CD14-positive monocyte (primary cell): ENCODE measurements at regions not wholly inside any gene's neighbourhood (a gene's known extent, or its start where the extent isn't known, plus 50 kb on each side); places are given as distances from the start of the nearest gene placed in this dataset.
"Not testable (repeated sequence)": the region's sequence is repeated elsewhere in the genome, so short reads cannot be mapped to it uniquely, and the experiment has no call there.

Experiments
- DNase-seq, 3 donors: peaks; one replicate each; pipeline ENCODE4 v3.0.0-alpha.2; 2011 to 2022
- H2AFZ ChIP-seq: 2 replicates; pipeline ENCODE4 v1.6.0; 2012; ENCODE audit warnings: mild to moderate bottlenecking, low read depth, low read length, inconsistent platforms; ENCODE audit not compliant: insufficient read depth, poor library complexity, severe bottlenecking
- H3K27ac ChIP-seq, 2 donors: 1 replicate in 1 of 2; 2 replicates in 1 of 2; pipeline ENCODE4 v1.5.1; 2012 to 2013; ENCODE audit warnings: low read length in 2 of 2, control low read depth in 1 of 2, inconsistent platforms in 1 of 2, low read depth in 1 of 2, mild to moderate bottlenecking in 1 of 2
- H3K27me3 ChIP-seq, 2 donors: one replicate each; pipeline versions ENCODE4 v1.6.0 to v1.6.1; 2011 to 2013; ENCODE audit warnings: low read length in 2 of 2; ENCODE audit not compliant: control insufficient read depth in 2 of 2, insufficient read depth in 2 of 2
- H3K36me3 ChIP-seq, 2 donors: replicated peaks in 1 of 2; 1 replicate in 1 of 2; 2 replicates in 1 of 2; pipeline versions ENCODE4 v1.5.1 to v1.6.1; 2012 to 2013; ENCODE audit warnings: low read length in 2 of 2, control low read depth in 1 of 2, inconsistent platforms in 1 of 2, mild to moderate bottlenecking in 1 of 2; ENCODE audit not compliant: insufficient read depth in 2 of 2, control insufficient read depth in 1 of 2
- H3K4me1 ChIP-seq, 2 donors: 1 replicate in 1 of 2; 2 replicates in 1 of 2; pipeline versions ENCODE4 v1.5.1 to v1.6.1; 2012 to 2013; ENCODE audit warnings: low read length in 2 of 2, control low read depth in 1 of 2, inconsistent platforms in 1 of 2, mild to moderate bottlenecking in 1 of 2, moderate library complexity in 1 of 2; ENCODE audit not compliant: insufficient read depth in 2 of 2, control insufficient read depth in 1 of 2
- H3K4me2 ChIP-seq: replicated peaks from 2 replicates; pipeline ENCODE3; 2012; ENCODE audit warnings: low read length, moderate library complexity, mild to moderate bottlenecking; ENCODE audit not compliant: poor library complexity, severe bottlenecking; ENCODE audit errors: extremely low read depth
- H3K4me3 ChIP-seq, 3 experiments: fragments of 200-600 bp in 1 of 3; sonication (generic) in 1 of 3; replicated peaks in 1 of 3; 1 replicate in 2 of 3; 2 replicates in 1 of 3; pipeline ENCODE4 v1.5.1; 2011 to 2013; ENCODE audit warnings: low read length in 3 of 3, mild to moderate bottlenecking in 3 of 3, control low read depth in 2 of 3, low read depth in 2 of 3, inconsistent platforms in 1 of 3, moderate library complexity in 1 of 3
- H3K79me2 ChIP-seq: 2 replicates; pipeline ENCODE4 v1.6.0; 2012; ENCODE audit warnings: mild to moderate bottlenecking, control low read depth, inconsistent platforms, low read length, moderate library complexity; ENCODE audit not compliant: insufficient read depth
- H3K9ac ChIP-seq: 2 replicates; pipeline ENCODE4 v1.6.0; 2017; ENCODE audit warnings: low read length, mild to moderate bottlenecking; ENCODE audit not compliant: insufficient read depth, poor library complexity, severe bottlenecking
- H3K9me3 ChIP-seq, 2 donors: replicated peaks in 1 of 2; 1 replicate in 1 of 2; 2 replicates in 1 of 2; pipeline versions ENCODE4 v1.5.1 to v1.6.1; 2012 to 2013; ENCODE audit warnings: low read length in 2 of 2, control low read depth in 1 of 2; ENCODE audit not compliant: control insufficient read depth in 1 of 2, insufficient read depth in 1 of 2
- H4K20me1 ChIP-seq: 2 replicates; pipeline ENCODE4 v1.6.0; 2012; ENCODE audit warnings: mild to moderate bottlenecking, low read length, control low read depth, moderate library complexity; ENCODE audit not compliant: insufficient read depth
- H3K27ac Mint-ChIP-seq, 7 donors: one replicate each; pipeline ENCODE4 v1.8.0; 2020; ENCODE audit warnings: mild to moderate bottlenecking in 7 of 7, mixed read lengths in 7 of 7, moderate library complexity in 6 of 7, inconsistent platforms in 2 of 7
- H3K27me3 Mint-ChIP-seq, 3 donors: one replicate each; pipeline ENCODE4 v1.8.0; 2021 to 2022; ENCODE audit warnings: low read depth in 3 of 3, mild to moderate bottlenecking in 3 of 3, mixed read lengths in 3 of 3, moderate library complexity in 3 of 3, inconsistent platforms in 1 of 3
- H3K36me3 Mint-ChIP-seq, 2 donors: one replicate each; pipeline ENCODE4 v1.8.0; 2020; ENCODE audit warnings: mixed read lengths in 2 of 2, inconsistent platforms in 1 of 2, mild to moderate bottlenecking in 1 of 2
- H3K4me1 Mint-ChIP-seq: one replicate; pipeline ENCODE4 v1.8.0; 2020; ENCODE audit warnings: mild to moderate bottlenecking, mixed read lengths
- H3K4me3 Mint-ChIP-seq, 2 donors: one replicate each; pipeline ENCODE4 v1.8.0; 2020; ENCODE audit warnings: mild to moderate bottlenecking in 2 of 2, mixed read lengths in 2 of 2, moderate library complexity in 1 of 2
- H3K9me3 Mint-ChIP-seq, 7 donors: one replicate each; pipeline ENCODE4 v1.8.0; 2020 to 2022; ENCODE audit warnings: mixed read lengths in 7 of 7, mild to moderate bottlenecking in 6 of 7, moderate library complexity in 6 of 7, inconsistent platforms in 2 of 7
- WGBS: methylation state at CpG from one replicate; pipeline ENCODE4 v1.1.5; 2013; ENCODE audit warnings: missing lambda C conversion rate; ENCODE audit not compliant: insufficient coverage; 5-methylcytosine and 5-hydroxymethylcytosine counted together
- intact Hi-C, 2 donors: fragments of 100-400 bp; cut with micrococcal nuclease; formaldehyde crosslinking; loops; one replicate each; pipeline versions ENCODE4 v1.15.0 to v1.15.1; 2023

GRCh38 chr12:9289984-9290383 lies 81.8 kb upstream of the PZP start:
- H4K20me1 ChIP-seq, H3K27ac ChIP-seq, H3K27me3 ChIP-seq, H3K4me1 ChIP-seq, H3K4me3 Mint-ChIP-seq, H3K36me3 Mint-ChIP-seq, H3K9ac ChIP-seq, H2AFZ ChIP-seq, H3K27ac Mint-ChIP-seq, H3K79me2 ChIP-seq, H3K4me2 ChIP-seq, H3K27me3 Mint-ChIP-seq, H3K9me3 Mint-ChIP-seq, intact Hi-C loops, H3K9me3 ChIP-seq, H3K36me3 ChIP-seq, DNase-seq, H3K4me3 ChIP-seq, H3K4me1 Mint-ChIP-seq: not testable (repeated sequence)
- WGBS = no CpG with 5 or more reads among the region's 5 CpGs

GRCh38 chr12:9284724-9285123 lies 76.5 kb upstream of the PZP start:
- H3K4me1 Mint-ChIP-seq, H3K9ac ChIP-seq, H3K27me3 ChIP-seq, H3K4me1 ChIP-seq, H3K4me2 ChIP-seq, intact Hi-C loops, H3K9me3 Mint-ChIP-seq, H3K4me3 Mint-ChIP-seq, H3K9me3 ChIP-seq, H3K27me3 Mint-ChIP-seq, H2AFZ ChIP-seq, H3K36me3 ChIP-seq, H3K36me3 Mint-ChIP-seq, DNase-seq, H4K20me1 ChIP-seq, H3K4me3 ChIP-seq, H3K79me2 ChIP-seq, H3K27ac ChIP-seq: not testable (repeated sequence)
- peak overlapping the region in 2 of 7 donors; percentile 25 to 81 for H3K27ac Mint-ChIP-seq
- no CpG with 5 or more reads among the region's 7 CpGs for WGBS

GRCh38 chr12:9284197-9284596 lies 76.0 kb upstream of the PZP start:
- DNase-seq, H3K27me3 ChIP-seq, intact Hi-C loops, H3K9ac ChIP-seq, H3K9me3 Mint-ChIP-seq, H4K20me1 ChIP-seq, H2AFZ ChIP-seq, H3K4me1 Mint-ChIP-seq, H3K4me1 ChIP-seq, H3K27ac ChIP-seq, H3K4me2 ChIP-seq, H3K36me3 ChIP-seq, H3K79me2 ChIP-seq, H3K9me3 ChIP-seq, H3K27me3 Mint-ChIP-seq, H3K36me3 Mint-ChIP-seq: not testable (repeated sequence)
- Mint-ChIP-seq H3K4me3 (peak overlapping the region in 1 of 2 donors; percentile 86), H3K27ac (peak overlapping the region in 4 of 7 donors; percentile 25 to 87 (median 62))
- 0% methylated on average over 4 of the region's 14 CpGs for WGBS
- peak overlapping the region in 1 of 3 experiments; percentile 79 for H3K4me3 ChIP-seq

- 0% methylated on average over 27 of the region's 42 CpGs for WGBS
- H3K27me3 Mint-ChIP-seq, H4K20me1 ChIP-seq, H3K27me3 ChIP-seq, H3K9me3 Mint-ChIP-seq, H3K9me3 ChIP-seq, H3K4me1 Mint-ChIP-seq, H3K36me3 ChIP-seq, H3K4me1 ChIP-seq, H3K9ac ChIP-seq, intact Hi-C loops, H3K79me2 ChIP-seq, H3K36me3 Mint-ChIP-seq: not testable (repeated sequence)
- H3K27ac ChIP-seq = peak overlapping the region in 1 of 2 donors; percentile 53
- H3K27ac Mint-ChIP-seq = peak overlapping the region in 5 of 7 donors; percentile 81 to 94 (median 90)
- peak overlapping the region; percentile 69 for H3K4me2 ChIP-seq
- peak overlapping the region; percentile 46 for H2AFZ ChIP-seq
- peak overlapping the region; percentile 75 to 92 for H3K4me3 Mint-ChIP-seq
- peak overlapping the region; percentile 9 to 79 (median 65) for H3K4me3 ChIP-seq
- peak; percentile 24 to 70 (median 66) for DNase-seq
Measured at GRCh38 chr12:9283346-9284095, 75.3 kb upstream of the PZP start.
